ENCODE measurements at regions not wholly inside any gene's neighbourhood (a gene's known extent, or its start where the extent isn't known, plus 50 kb on each side); places are given as distances from the start of the nearest gene placed in this dataset.

- TF ChIP-seq CTCF (IDR thresholded peaks at IDR 0.05; ENCODE audit: insufficient read depth, low read length, poor library complexity, severe bottlenecking): no peak
- no peaks in the 10 kb centered on the region for H3K27me3 ChIP-seq (replicated peaks; ENCODE audit: control insufficient read depth, insufficient read depth, low read length)
- no peak for DNase-seq (ENCODE audit: extremely low read depth, insufficient read length)
- no peak overlapping the region for H3K4me3 ChIP-seq (replicated peaks; ENCODE audit: low read depth, low read length)
- no peaks in the 10 kb centered on the region for H3K36me3 ChIP-seq (ENCODE audit: control insufficient read depth, insufficient read depth, low read length)
Measured at GRCh38 chr2:107548216-107548615, 278.5 kb upstream of the RGPD4 start.

GRCh38 chr2:107553046-107553445 lies 273.6 kb upstream of the RGPD4 start:
- DNase-seq (ENCODE audit: extremely low read depth, insufficient read length): no peak
- H3K27me3 ChIP-seq (replicated peaks; ENCODE audit: control insufficient read depth, insufficient read depth, low read length): no peaks in the 10 kb centered on the region
- TF ChIP-seq CTCF (IDR thresholded peaks at IDR 0.05; ENCODE audit: insufficient read depth, low read length, poor library complexity, severe bottlenecking): no peak
- H3K4me3 ChIP-seq (replicated peaks; ENCODE audit: low read depth, low read length): no peak overlapping the region
- no peaks in the 10 kb centered on the region for H3K36me3 ChIP-seq (ENCODE audit: control insufficient read depth, insufficient read depth, low read length)

- Histone ChIP-seq H3K27me3 (replicated peaks; ENCODE audit: control insufficient read depth, insufficient read depth, low read length) (no peaks in the 10 kb centered on the region), H3K4me3 (replicated peaks; ENCODE audit: low read depth, low read length) (no peak overlapping the region), H3K36me3 (ENCODE audit: control insufficient read depth, insufficient read depth, low read length) (no peaks in the 10 kb centered on the region)
- DNase-seq (ENCODE audit: extremely low read depth, insufficient read length): no peak
- no peak for TF ChIP-seq CTCF (IDR thresholded peaks at IDR 0.05; ENCODE audit: insufficient read depth, low read length, poor library complexity, severe bottlenecking)
Measured at GRCh38 chr2:107553539-107553938, 273.2 kb upstream of the RGPD4 start.

- H3K4me3 ChIP-seq (replicated peaks; ENCODE audit: low read depth, low read length): no peak overlapping the region
- H3K36me3 ChIP-seq (ENCODE audit: control insufficient read depth, insufficient read depth, low read length): no peaks in the 10 kb centered on the region
- no peaks in the 10 kb centered on the region for H3K27me3 ChIP-seq (replicated peaks; ENCODE audit: control insufficient read depth, insufficient read depth, low read length)
- TF ChIP-seq CTCF (IDR thresholded peaks at IDR 0.05; ENCODE audit: insufficient read depth, low read length, poor library complexity, severe bottlenecking): no peak
- no peak for DNase-seq (ENCODE audit: extremely low read depth, insufficient read length)
Measured at GRCh38 chr2:107556038-107556627, 270.6 kb upstream of the RGPD4 start.

GRCh38 chr2:107558295-107558694 lies 268.4 kb upstream of the RGPD4 start:
- DNase-seq (ENCODE audit: extremely low read depth, insufficient read length): no peak
- H3K4me3 ChIP-seq (replicated peaks; ENCODE audit: low read depth, low read length): no peak overlapping the region
- no peaks in the 10 kb centered on the region; the same call in 1 of the 2 replicates for H3K27me3 ChIP-seq (replicated peaks; ENCODE audit: control insufficient read depth, insufficient read depth, low read length)
- H3K36me3 ChIP-seq (ENCODE audit: control insufficient read depth, insufficient read depth, low read length): no peaks in the 10 kb centered on the region
- no peak for TF ChIP-seq CTCF (IDR thresholded peaks at IDR 0.05; ENCODE audit: insufficient read depth, low read length, poor library complexity, severe bottlenecking)

GRCh38 chr2:107569496-107569895 lies 257.2 kb upstream of the RGPD4 start:
- Histone ChIP-seq H3K36me3 (ENCODE audit: control insufficient read depth, insufficient read depth, low read length) (no peaks in the 10 kb centered on the region), H3K27me3 (replicated peaks; ENCODE audit: control insufficient read depth, insufficient read depth, low read length) (no peaks in the 10 kb centered on the region), H3K4me3 (replicated peaks; ENCODE audit: low read depth, low read length) (no peak overlapping the region)
- no peak for TF ChIP-seq CTCF (IDR thresholded peaks at IDR 0.05; ENCODE audit: insufficient read depth, low read length, poor library complexity, severe bottlenecking)
- no peak for DNase-seq (ENCODE audit: extremely low read depth, insufficient read length)

All from GM06990 (cell line).